Mesendoderm (in vitro differentiated cells): ENCODE measurements at regions not wholly inside any gene's neighbourhood (a gene's known extent, or its start where the extent isn't known, plus 50 kb on each side); places are given as distances from the start of the nearest gene placed in this dataset.
"Not testable (repeated sequence)": the region's sequence is repeated elsewhere in the genome, so short reads cannot be mapped to it uniquely, and the experiment has no call there.

ENCODE experiments used
- DNase-seq: peaks from one replicate; pipeline ENCODE4 v3.0.0; 2013
- H2AK5ac ChIP-seq: 2 replicates; pipeline ENCODE4 v1.6.1; 2013; ENCODE audit warnings: low read length, inconsistent platforms
- H2BK120ac ChIP-seq: 2 replicates; pipeline ENCODE4 v1.6.1; 2013; ENCODE audit warnings: low read depth, mild to moderate bottlenecking, low read length, moderate library complexity, mixed read lengths
- H2BK15ac ChIP-seq: replicated peaks from 2 replicates; pipeline ENCODE4 v1.6.1; 2013; ENCODE audit warnings: low read depth, mild to moderate bottlenecking, moderate library complexity
- H2BK5ac ChIP-seq: 2 replicates; pipeline ENCODE4 v1.6.1; 2013; ENCODE audit warnings: low read length, inconsistent platforms
- H3K18ac ChIP-seq: 2 replicates; pipeline ENCODE4 v1.6.1; 2013; ENCODE audit warnings: mild to moderate bottlenecking, low read length, mixed read lengths
- H3K23ac ChIP-seq: one replicate; pipeline ENCODE4 v1.6.1; 2013; ENCODE audit warnings: low read length
- H3K27ac ChIP-seq: 2 replicates; pipeline ENCODE4 v1.5.1; 2013; ENCODE audit warnings: low read depth, mild to moderate bottlenecking, inconsistent platforms, low read length, moderate library complexity
- H3K27me3 ChIP-seq: 2 replicates; pipeline ENCODE4 v1.6.1; 2013; ENCODE audit warnings: low read length, control low read depth, mild to moderate bottlenecking, inconsistent platforms; ENCODE audit not compliant: insufficient read depth, poor library complexity
- H3K36me3 ChIP-seq: 2 replicates; pipeline ENCODE4 v1.6.1; 2013; ENCODE audit warnings: low read length, inconsistent platforms; ENCODE audit not compliant: control insufficient read depth, insufficient read depth
- H3K4ac ChIP-seq: one replicate; pipeline ENCODE4 v1.6.1; 2013; ENCODE audit warnings: low read depth, mild to moderate bottlenecking, low read length, moderate library complexity
- H3K4me1 ChIP-seq: 2 replicates; pipeline ENCODE4 v1.6.1; 2013; ENCODE audit warnings: low read depth, low read length, inconsistent platforms; ENCODE audit not compliant: control insufficient read depth
- H3K4me2 ChIP-seq: 2 replicates; pipeline ENCODE4 v1.6.1; 2013; ENCODE audit warnings: low read length
- H3K4me3 ChIP-seq: 2 replicates; pipeline ENCODE4 v1.5.1; 2013; ENCODE audit warnings: mild to moderate bottlenecking, low read length
- H3K56ac ChIP-seq: one replicate; pipeline ENCODE4 v1.6.1; 2013; ENCODE audit warnings: low read length
- H3K79me1 ChIP-seq: 2 replicates; pipeline ENCODE4 v1.6.1; 2013; ENCODE audit warnings: low read length, inconsistent platforms
- H3K79me2 ChIP-seq: 2 replicates; pipeline ENCODE4 v1.6.1; 2013; ENCODE audit warnings: mild to moderate bottlenecking, low read length; ENCODE audit not compliant: control insufficient read depth, insufficient read depth
- H3K9ac ChIP-seq: 2 replicates; pipeline ENCODE4 v1.6.1; 2013; ENCODE audit warnings: low read length, inconsistent platforms
- H4K5ac ChIP-seq: one replicate; pipeline ENCODE4 v1.6.1; 2013; ENCODE audit warnings: low read length
- H4K8ac ChIP-seq: one replicate; pipeline ENCODE4 v1.6.1; 2013; ENCODE audit warnings: low read depth, mild to moderate bottlenecking, control low read depth, low read length, moderate library complexity
- WGBS: extraction: QIAGEN DNeasy Blood & Tissue Kit; methylation state at CpG from one replicate; pipeline ENCODE4 v1.1.7; 2013; ENCODE audit warnings: low lambda C conversion rate, missing lambda C conversion rate; ENCODE audit not compliant: insufficient coverage; ENCODE audit errors: extremely low coverage; 5-methylcytosine and 5-hydroxymethylcytosine counted together

DNA sequence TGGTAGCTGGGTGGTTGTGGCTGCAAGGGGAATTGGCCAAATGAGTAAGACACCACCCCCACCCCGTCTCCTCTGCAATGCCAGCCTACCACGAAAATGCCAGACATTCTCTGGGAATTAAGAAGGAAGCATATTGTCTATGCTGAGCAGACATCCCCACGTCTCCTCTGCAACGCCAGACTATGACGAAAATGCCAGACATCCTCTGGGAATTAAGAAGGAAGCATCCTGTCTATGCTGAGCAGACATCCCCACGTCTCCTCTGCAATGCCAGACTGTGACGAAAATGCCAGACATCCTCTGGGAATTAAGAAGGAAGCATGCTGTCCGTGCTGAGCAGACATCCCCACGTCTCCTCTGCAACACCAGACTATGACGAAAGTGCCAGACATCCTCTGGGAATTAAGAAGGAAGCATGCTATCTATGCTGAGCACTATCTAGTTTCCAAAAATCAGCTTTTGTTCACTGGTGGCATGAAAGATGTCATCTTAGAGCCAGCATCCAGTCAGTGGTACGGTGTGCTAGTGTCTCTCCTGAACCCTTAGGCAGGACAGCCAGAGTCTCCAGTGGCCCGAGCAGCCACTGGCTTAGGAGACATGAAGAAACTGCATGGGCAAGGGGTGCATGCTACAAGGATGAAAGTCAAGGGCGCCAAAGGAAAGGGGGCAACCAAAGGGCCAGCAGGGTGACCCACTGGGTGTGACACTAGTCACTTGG, 339.8 kb upstream of the FRG1 start:
- DNase-seq = peak; percentile 77
- Histone ChIP-seq H4K5ac (no peak overlapping the region), H3K27ac (no peak overlapping the region), H3K23ac (no peak overlapping the region), H3K27me3 (no peaks in the 10 kb centered on the region), H2BK5ac (no peak overlapping the region), H3K4ac (no peak overlapping the region), H2AK5ac (no peak overlapping the region), H2BK15ac (no peak overlapping the region), H3K18ac (no peak overlapping the region), H3K4me3 (no peak overlapping the region), H3K4me2 (no peak overlapping the region), H3K56ac (no peak overlapping the region), H3K4me1 (no peaks in the 10 kb centered on the region), H4K8ac (no peak overlapping the region), H3K79me2 (no peaks in the 10 kb centered on the region), H3K9ac (no peak overlapping the region), H3K79me1 (no peaks in the 10 kb centered on the region), H2BK120ac (no peak overlapping the region), H3K36me3 (no peaks in the 10 kb centered on the region)
- WGBS = no CpG with 5 or more reads among the region's 13 CpGs

DNA sequence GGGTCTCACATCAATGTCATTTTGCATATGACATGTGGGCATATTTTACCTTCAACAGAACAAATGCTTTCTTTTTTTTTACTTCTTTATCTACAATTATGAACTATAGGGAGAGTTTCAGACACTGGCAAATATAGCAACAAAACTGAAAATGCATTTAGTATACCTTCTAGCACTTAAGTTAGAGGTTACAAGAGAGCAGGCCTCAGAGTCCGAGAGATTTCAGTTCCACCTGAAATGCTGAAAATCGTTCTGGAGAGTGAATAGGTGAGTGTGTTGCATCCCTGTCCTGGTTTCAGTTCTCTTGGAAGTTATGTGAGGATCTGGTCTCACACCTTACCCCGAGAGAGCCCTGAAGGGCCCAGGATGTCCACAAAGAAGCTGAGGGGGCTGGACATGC, 337.8 kb upstream of the FRG1 start:
- WGBS = no CpG with 5 or more reads among the region's 3 CpGs
- H2BK15ac ChIP-seq, H2BK120ac ChIP-seq, H3K4me3 ChIP-seq, H3K4me2 ChIP-seq, DNase-seq, H3K27me3 ChIP-seq, H3K9ac ChIP-seq, H3K27ac ChIP-seq, H3K79me1 ChIP-seq, H3K23ac ChIP-seq, H3K4ac ChIP-seq, H3K56ac ChIP-seq, H2BK5ac ChIP-seq, H2AK5ac ChIP-seq, H4K8ac ChIP-seq, H4K5ac ChIP-seq, H3K79me2 ChIP-seq, H3K36me3 ChIP-seq, H3K4me1 ChIP-seq, H3K18ac ChIP-seq: not testable (repeated sequence)

GRCh38 chr4:189610571-189610970, 330.1 kb upstream of the FRG1 start:
- WGBS = no CpG with 5 or more reads among the region's 4 CpGs
- H3K27ac ChIP-seq, H3K9ac ChIP-seq, H3K23ac ChIP-seq, H4K8ac ChIP-seq, DNase-seq, H2BK5ac ChIP-seq, H2BK15ac ChIP-seq, H3K18ac ChIP-seq, H3K36me3 ChIP-seq, H2BK120ac ChIP-seq, H3K79me1 ChIP-seq, H2AK5ac ChIP-seq, H3K79me2 ChIP-seq, H4K5ac ChIP-seq, H3K4me1 ChIP-seq, H3K4me2 ChIP-seq, H3K4me3 ChIP-seq, H3K27me3 ChIP-seq, H3K56ac ChIP-seq, H3K4ac ChIP-seq: not testable (repeated sequence)

DNA sequence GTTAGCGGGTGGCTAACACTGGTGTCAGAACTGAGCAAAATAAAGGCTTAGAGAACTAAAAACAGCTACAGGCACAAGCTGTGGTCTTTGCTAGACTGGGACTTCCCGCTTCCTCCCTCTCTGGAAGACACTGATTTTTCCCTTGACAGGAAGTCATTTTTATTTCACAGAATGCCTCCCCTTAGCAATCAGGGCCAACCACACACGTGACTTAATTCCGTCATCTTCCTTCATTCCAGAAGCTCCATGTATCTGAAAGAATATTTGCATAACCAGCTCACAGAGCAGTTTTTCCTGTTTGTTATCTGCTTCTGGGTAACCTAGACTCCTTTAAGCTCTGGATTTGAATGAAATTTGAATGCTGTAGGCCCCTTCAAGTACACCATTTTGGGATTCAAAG, 327.5 kb upstream of the FRG1 start:
- no peak overlapping the region for H2AK5ac ChIP-seq
- H3K27me3 ChIP-seq = no peaks in the 10 kb centered on the region
- WGBS = no CpG with 5 or more reads among the region's 4 CpGs
- H3K4ac ChIP-seq = no peak overlapping the region
- H4K5ac ChIP-seq = no peak overlapping the region
- H3K79me2 ChIP-seq = no peaks in the 10 kb centered on the region
- H3K4me3 ChIP-seq = no peak overlapping the region
- H3K9ac ChIP-seq = no peak overlapping the region
- no peak overlapping the region for H2BK120ac ChIP-seq
- no peak overlapping the region for H4K8ac ChIP-seq
- H3K79me1 ChIP-seq = no peaks in the 10 kb centered on the region
- no peak overlapping the region for H3K56ac ChIP-seq
- H3K23ac ChIP-seq = no peak overlapping the region
- H3K18ac ChIP-seq = no peak overlapping the region
- no peak overlapping the region for H2BK5ac ChIP-seq
- no peak overlapping the region for H3K27ac ChIP-seq
- no peak overlapping the region for H2BK15ac ChIP-seq
- no peaks in the 10 kb centered on the region for H3K4me1 ChIP-seq
- no peak overlapping the region for H3K4me2 ChIP-seq
- H3K36me3 ChIP-seq = no peaks in the 10 kb centered on the region
- peak; percentile 10 for DNase-seq

- H4K5ac ChIP-seq = no peak overlapping the region
- H2AK5ac ChIP-seq = no peak overlapping the region
- H3K79me2 ChIP-seq = no peaks in the 10 kb centered on the region
- no peak overlapping the region for H4K8ac ChIP-seq
- no peak overlapping the region for H3K9ac ChIP-seq
- H3K4me1 ChIP-seq = no peaks in the 10 kb centered on the region
- no peak overlapping the region for H2BK120ac ChIP-seq
- no peaks in the 10 kb centered on the region for H3K27me3 ChIP-seq
- no peak overlapping the region for H3K4me3 ChIP-seq
- H3K79me1 ChIP-seq = no peaks in the 10 kb centered on the region
- no peak for DNase-seq
- H3K4me2 ChIP-seq = no peak overlapping the region
- H3K18ac ChIP-seq = no peak overlapping the region
- no peak overlapping the region for H3K27ac ChIP-seq
- H3K23ac ChIP-seq = no peak overlapping the region
- H2BK15ac ChIP-seq = no peak overlapping the region
- no peak overlapping the region for H2BK5ac ChIP-seq
- H3K56ac ChIP-seq = no peak overlapping the region
- no peaks in the 10 kb centered on the region for H3K36me3 ChIP-seq
- no CpG with 5 or more reads among the region's 22 CpGs for WGBS
- H3K4ac ChIP-seq = no peak overlapping the region
Observed at GRCh38 chr4:189615217-189615663, 325.4 kb upstream of the FRG1 start.

DNA sequence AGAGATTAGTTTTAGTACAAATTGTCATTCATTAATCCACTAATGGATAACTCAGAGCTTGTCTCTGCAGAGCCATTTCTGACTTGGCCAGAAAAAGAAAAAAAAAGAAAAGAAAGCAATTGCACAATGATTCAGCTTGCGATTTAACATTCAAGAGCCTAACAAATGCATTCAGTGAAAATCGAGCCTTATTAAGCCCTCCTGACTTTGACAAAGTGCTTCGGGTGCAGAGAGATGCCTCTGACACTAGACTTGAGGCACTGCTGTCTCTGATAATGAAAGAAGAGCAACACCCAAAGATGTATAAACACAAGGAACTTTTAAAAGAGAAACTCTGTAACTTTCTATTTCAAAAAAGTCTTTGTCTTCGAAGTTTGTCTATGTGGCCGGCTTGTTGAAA, 322.9 kb upstream of the FRG1 start:
- H3K18ac ChIP-seq, H2BK120ac ChIP-seq, H3K36me3 ChIP-seq, H3K4me1 ChIP-seq, H4K5ac ChIP-seq, H3K9ac ChIP-seq, H2BK15ac ChIP-seq, H3K23ac ChIP-seq, H3K27me3 ChIP-seq, H3K4me3 ChIP-seq, H2AK5ac ChIP-seq, H2BK5ac ChIP-seq, H3K4ac ChIP-seq, H3K56ac ChIP-seq, H3K79me2 ChIP-seq, H3K4me2 ChIP-seq, H3K27ac ChIP-seq, H4K8ac ChIP-seq, H3K79me1 ChIP-seq, DNase-seq: not testable (repeated sequence)
- no CpG with 5 or more reads among the region's 5 CpGs for WGBS
